B cell (primary cell): ENCODE measurements at regions not wholly inside any gene's neighbourhood (a gene's known extent, or its start where the extent isn't known, plus 50 kb on each side); places are given as distances from the start of the nearest gene placed in this dataset.

ENCODE experiments used
- ATAC-seq: fragments of 200-7000 bp; cut with Tn5 transposase; one replicate; pipeline ENCODE4 v1.10.0; 2021; ENCODE audit warnings: low read depth, mild to moderate bottlenecking, moderate number of reproducible peaks, moderate library complexity
- CTCF ChIA-PET: fragments of 350-600 bp; sonication (Branson Sonifier 250); formaldehyde crosslinking; loops from one replicate; lab custom pipeline; 2021; ENCODE audit warnings: antibody characterized with exemption, inconsistent platforms; lab: Charles Lee
- POLR2A ChIA-PET: fragments of 350-600 bp; sonication (Branson Sonifier 250); formaldehyde crosslinking; loops from one replicate; lab custom pipeline; 2021; ENCODE audit warnings: antibody characterized with exemption; lab: Charles Lee
- DNase-seq: peaks from one replicate; pipeline ENCODE4 v3.0.0; 2013
- H2AFZ ChIP-seq: 2 replicates; pipeline ENCODE4 v1.6.1; 2012; ENCODE audit warnings: mild to moderate bottlenecking, low read depth, low read length; ENCODE audit not compliant: insufficient read depth, poor library complexity, severe bottlenecking
- H3K27ac ChIP-seq, 2 donors: 1 replicate in 1 of 2; 2 replicates in 1 of 2; pipeline ENCODE4 v1.5.1; 2012 to 2013; ENCODE audit warnings: low read length in 2 of 2, mild to moderate bottlenecking in 2 of 2, moderate library complexity in 1 of 2
- H3K27me3 ChIP-seq, 4 experiments: fragments of 200-600 bp in 1 of 4; sonication (generic) in 1 of 4; replicated peaks in 1 of 4; 1 replicate in 2 of 4; 2 replicates in 2 of 4; pipeline versions ENCODE4 v1.6.1 to v1.7.0; 2013 to 2016; ENCODE audit warnings: low read length in 3 of 4, mild to moderate bottlenecking in 2 of 4, mixed read lengths in 1 of 4, moderate library complexity in 1 of 4; ENCODE audit not compliant: insufficient read depth in 4 of 4, control insufficient read depth in 3 of 4; ENCODE audit errors: control extremely low read depth in 1 of 4
- H3K36me3 ChIP-seq, 2 experiments: replicated peaks in 1 of 2; 1 replicate in 1 of 2; 2 replicates in 1 of 2; pipeline versions ENCODE4 v1.6.1 to v1.7.1; 2013; ENCODE audit warnings: low read length in 1 of 2; ENCODE audit not compliant: insufficient read depth in 2 of 2, control insufficient read depth in 1 of 2; ENCODE audit errors: control extremely low read depth in 1 of 2, extremely low read depth in 1 of 2
- H3K4me1 ChIP-seq, 2 donors: fragments of 200-600 bp in 1 of 2; sonication (generic) in 1 of 2; 1 replicate in 1 of 2; 2 replicates in 1 of 2; pipeline versions ENCODE4 v1.5.1 to v1.6.1; 2013 to 2017; ENCODE audit warnings: low read length in 2 of 2; ENCODE audit not compliant: control insufficient read depth in 2 of 2, insufficient read depth in 2 of 2
- H3K4me2 ChIP-seq: replicated peaks from 2 replicates; pipeline ENCODE3; 2012; ENCODE audit warnings: mild to moderate bottlenecking, low read depth, low read length; ENCODE audit not compliant: poor library complexity, severe bottlenecking
- H3K4me3 ChIP-seq, 5 experiments: fragments of 200-600 bp in 1 of 5; sonication (generic) in 1 of 5; 1 replicate in 3 of 5; 2 replicates in 2 of 5; pipeline versions ENCODE4 v1.5.1 to v1.7.0; 2011 to 2016; ENCODE audit warnings: low read length in 4 of 5, mild to moderate bottlenecking in 4 of 5, low read depth in 2 of 5, control low read depth in 1 of 5, moderate library complexity in 1 of 5; ENCODE audit not compliant: insufficient read depth in 1 of 5; ENCODE audit errors: control extremely low read depth in 1 of 5, extremely low read depth in 1 of 5
- H3K79me2 ChIP-seq: fragments of 200-600 bp; sonication (generic); one replicate; pipeline ENCODE4 v1.6.0; 2016; ENCODE audit warnings: low read length; ENCODE audit not compliant: control insufficient read depth, insufficient read depth
- H3K9ac ChIP-seq: fragments of 200-600 bp; sonication (generic); 2 replicates; pipeline ENCODE4 v1.6.1; 2017; ENCODE audit warnings: mild to moderate bottlenecking, low read length, moderate library complexity
- H3K9me3 ChIP-seq, 3 donors: one replicate each; pipeline versions ENCODE4 v1.6.1 to v1.7.1; 2013; ENCODE audit warnings: low read length in 2 of 3; ENCODE audit not compliant: control insufficient read depth in 2 of 3, insufficient read depth in 1 of 3; ENCODE audit errors: control extremely low read depth in 1 of 3
- H4K20me1 ChIP-seq: 2 replicates; pipeline ENCODE4 v1.6.0; 2012; ENCODE audit warnings: mild to moderate bottlenecking, low read length; ENCODE audit not compliant: insufficient read depth, control insufficient read depth, poor library complexity, severe bottlenecking
- H3K27ac Mint-ChIP-seq: one replicate; pipeline ENCODE4 v1.8.0; 2021; ENCODE audit warnings: mixed read lengths
- H3K27me3 Mint-ChIP-seq: one replicate; pipeline ENCODE4 v1.8.0; 2021; ENCODE audit warnings: mixed read lengths
- H3K4me1 Mint-ChIP-seq: one replicate; pipeline ENCODE4 v1.8.0; 2021; ENCODE audit warnings: mixed read lengths
- H3K4me3 Mint-ChIP-seq: one replicate; pipeline ENCODE4 v1.8.0; 2021; ENCODE audit warnings: mixed read lengths
- H3K9me3 Mint-ChIP-seq: one replicate; pipeline ENCODE4 v1.8.0; 2022; ENCODE audit warnings: mixed read lengths; ENCODE audit not compliant: insufficient read depth
- EZH2 ChIP-seq: IDR thresholded peaks from 2 replicates; pipeline ENCODE4 v1.6.1; 2012; ENCODE audit warnings: borderline replicate concordance, low read depth, mild to moderate bottlenecking, moderate library complexity, low read length; ENCODE audit not compliant: insufficient read depth, poor library complexity, severe bottlenecking
- WGBS: methylation state at CpG from one replicate; pipeline ENCODE4 v1.1.5; 2013; ENCODE audit warnings: missing lambda C conversion rate; ENCODE audit not compliant: insufficient coverage; 5-methylcytosine and 5-hydroxymethylcytosine counted together
- intact Hi-C: fragments of 100-400 bp; cut with micrococcal nuclease; formaldehyde crosslinking; loops from one replicate; pipeline ENCODE4 v1.10.0; 2022
- TF ChIP-seq, protein P1 (sequence below): fragments of 200-600 bp; IDR thresholded peaks from one replicate; pipeline ENCODE4 v1.8.0; 2022; ENCODE audit warnings: antibody characterized with exemption, mild to moderate bottlenecking

DNA sequence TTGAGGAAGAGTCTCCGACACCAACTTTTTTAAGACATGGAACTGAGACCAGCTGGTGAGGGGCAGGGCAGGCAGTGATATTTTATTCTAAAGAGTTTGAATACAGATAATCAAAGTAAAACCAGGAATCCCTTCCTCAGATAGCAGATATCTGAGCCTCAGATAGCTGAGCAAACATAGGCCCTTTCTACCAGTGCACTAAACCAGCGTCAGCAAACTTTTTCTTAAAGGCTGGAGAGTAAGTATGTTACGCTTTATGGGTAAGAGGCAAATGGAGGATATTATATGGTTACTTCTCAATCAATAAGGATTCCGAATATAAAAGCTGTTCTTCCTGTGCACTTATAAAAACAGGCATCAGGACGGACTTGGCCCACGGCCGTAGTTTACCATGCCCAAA, 73.9 kb downstream of the WNT5A start:
- H3K79me2 ChIP-seq = no peaks in the 10 kb centered on the region
- H4K20me1 ChIP-seq = no peaks in the 10 kb centered on the region
- TF ChIP-seq EZH2 = no peak
- TF ChIP-seq, protein P1, sequence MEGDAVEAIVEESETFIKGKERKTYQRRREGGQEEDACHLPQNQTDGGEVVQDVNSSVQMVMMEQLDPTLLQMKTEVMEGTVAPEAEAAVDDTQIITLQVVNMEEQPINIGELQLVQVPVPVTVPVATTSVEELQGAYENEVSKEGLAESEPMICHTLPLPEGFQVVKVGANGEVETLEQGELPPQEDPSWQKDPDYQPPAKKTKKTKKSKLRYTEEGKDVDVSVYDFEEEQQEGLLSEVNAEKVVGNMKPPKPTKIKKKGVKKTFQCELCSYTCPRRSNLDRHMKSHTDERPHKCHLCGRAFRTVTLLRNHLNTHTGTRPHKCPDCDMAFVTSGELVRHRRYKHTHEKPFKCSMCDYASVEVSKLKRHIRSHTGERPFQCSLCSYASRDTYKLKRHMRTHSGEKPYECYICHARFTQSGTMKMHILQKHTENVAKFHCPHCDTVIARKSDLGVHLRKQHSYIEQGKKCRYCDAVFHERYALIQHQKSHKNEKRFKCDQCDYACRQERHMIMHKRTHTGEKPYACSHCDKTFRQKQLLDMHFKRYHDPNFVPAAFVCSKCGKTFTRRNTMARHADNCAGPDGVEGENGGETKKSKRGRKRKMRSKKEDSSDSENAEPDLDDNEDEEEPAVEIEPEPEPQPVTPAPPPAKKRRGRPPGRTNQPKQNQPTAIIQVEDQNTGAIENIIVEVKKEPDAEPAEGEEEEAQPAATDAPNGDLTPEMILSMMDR = no peak
- no peak overlapping the region for H3K4me2 ChIP-seq
- Mint-ChIP-seq H3K9me3 (peaks cover 4% of the 10 kb centered on the region), H3K27ac (no peak overlapping the region), H3K4me3 (no peak overlapping the region), H3K27me3 (no peaks in the 10 kb centered on the region), H3K4me1 (no peaks in the 10 kb centered on the region)
- no peak overlapping the region for H3K4me3 ChIP-seq
- WGBS = no CpG with 5 or more reads among the region's 7 CpGs
- no peak overlapping the region for H3K9ac ChIP-seq
- ChIA-PET POLR2A (no interaction called here), CTCF (no interaction called here)
- H3K9me3 ChIP-seq = peaks cover 0 to 2% (median 0%) of the 10 kb centered on the region in 3 donors
- intact Hi-C loops = no loop called here
- no peaks in the 10 kb centered on the region for H3K27me3 ChIP-seq
- no peak for DNase-seq
- H3K4me1 ChIP-seq = no peaks in the 10 kb centered on the region
- H2AFZ ChIP-seq = no peak overlapping the region
- no peak for ATAC-seq
- H3K36me3 ChIP-seq = no peaks in the 10 kb centered on the region
- no peak overlapping the region for H3K27ac ChIP-seq

DNA sequence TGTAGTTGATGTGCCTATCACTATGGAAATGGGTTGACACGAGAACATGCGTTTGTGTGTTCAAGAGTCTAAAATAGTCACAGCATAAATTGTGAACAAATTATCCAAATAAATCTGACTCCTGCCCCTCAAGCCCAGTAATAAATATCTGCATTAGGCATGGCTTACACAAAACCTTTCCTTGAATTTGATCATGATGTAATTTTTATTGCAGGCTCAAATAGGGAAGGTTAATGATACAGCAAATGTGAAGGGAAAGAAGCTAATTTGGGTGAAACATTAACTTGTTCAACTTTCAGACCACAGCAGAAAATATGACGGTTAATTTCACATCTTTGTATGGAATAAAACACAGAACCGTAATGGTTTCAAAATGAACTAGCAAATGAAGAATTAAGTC, 74.6 kb downstream of the WNT5A start:
- DNase-seq (no peak), ATAC-seq (no peak)
- no peaks in the 10 kb centered on the region for H3K79me2 ChIP-seq
- no peaks in the 10 kb centered on the region for H3K4me1 ChIP-seq
- TF ChIP-seq, protein P1 = no peak
- TF ChIP-seq EZH2 = no peak
- POLR2A ChIA-PET = no interaction called here
- CTCF ChIA-PET = no interaction called here
- H2AFZ ChIP-seq = no peak overlapping the region
- no peaks in the 10 kb centered on the region for H3K9me3 Mint-ChIP-seq
- intact Hi-C loops = no loop called here
- H3K27ac ChIP-seq = no peak overlapping the region
- H3K4me3 ChIP-seq = no peak overlapping the region
- H3K27me3 ChIP-seq = no peaks in the 10 kb centered on the region
- H3K9me3 ChIP-seq = peaks cover 0 to 3% (median 0%) of the 10 kb centered on the region in 3 donors
- H3K27me3 Mint-ChIP-seq = no peaks in the 10 kb centered on the region
- no peak overlapping the region for H3K27ac Mint-ChIP-seq
- H3K9ac ChIP-seq = no peak overlapping the region
- no CpG with 5 or more reads among the region's 4 CpGs for WGBS
- no peak overlapping the region for H3K4me2 ChIP-seq
- no peaks in the 10 kb centered on the region for H4K20me1 ChIP-seq
- no peaks in the 10 kb centered on the region for H3K4me1 Mint-ChIP-seq
- H3K36me3 ChIP-seq = no peaks in the 10 kb centered on the region
- H3K4me3 Mint-ChIP-seq = no peak overlapping the region
